HG03558 (cell line): ENCODE measurements at regions not wholly inside any gene's neighbourhood (a gene's known extent, or its start where the extent isn't known, plus 50 kb on each side); places are given as distances from the start of the nearest gene placed in this dataset.
"Not testable (repeated sequence)": the region's sequence is repeated elsewhere in the genome, so short reads cannot be mapped to it uniquely, and the experiment has no call there.

Source experiments
- ATAC-seq: cut with Tn5 transposase; IDR thresholded peaks from one replicate; pipeline ENCODE4 v1.9.1; 2021; ENCODE audit warnings: moderate number of reproducible peaks; ENCODE audit not compliant: unreplicated experiment; ENCODE audit errors: extremely low read depth

DNA sequence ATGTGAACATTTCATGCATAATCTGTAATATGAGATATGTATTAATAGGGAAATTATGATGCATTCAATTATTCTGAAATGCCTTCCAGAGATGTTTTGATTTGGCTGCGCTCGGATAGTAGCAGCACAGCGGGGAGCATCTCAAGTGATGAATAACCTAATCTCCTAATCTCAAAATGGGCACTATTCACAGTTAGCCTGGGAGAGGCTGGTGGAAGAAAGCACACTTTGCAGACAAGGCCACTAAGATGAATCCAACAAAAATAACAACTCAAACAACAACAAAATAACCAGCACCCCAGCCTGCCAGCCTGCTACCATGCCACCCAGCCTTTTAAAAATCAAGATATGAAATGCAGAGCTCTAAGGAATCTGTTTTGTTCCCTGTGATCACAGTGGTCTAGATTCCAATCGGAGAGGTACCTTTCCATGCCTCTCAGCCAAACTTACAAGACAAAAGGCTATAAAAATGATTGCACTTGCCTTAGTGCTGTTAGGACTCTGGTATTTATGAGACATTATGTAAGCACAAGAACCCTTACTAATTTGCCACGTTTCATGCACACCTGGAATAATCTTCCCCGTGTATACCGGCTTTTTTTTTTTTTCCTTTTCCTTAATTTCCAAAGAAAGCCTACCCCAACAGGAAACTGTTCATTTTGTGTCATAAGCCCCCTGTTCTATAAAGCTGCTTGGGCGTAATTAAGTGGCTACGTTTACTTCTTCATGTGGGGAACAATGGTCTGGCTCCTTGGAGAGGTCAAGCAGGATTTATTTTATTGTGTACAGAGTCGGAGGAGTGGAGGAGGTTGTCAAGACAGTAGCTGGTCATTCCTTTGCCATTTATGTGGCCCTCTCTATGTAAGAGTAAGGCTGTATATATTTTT, 526.9 kb upstream of the FANCL start:
- ATAC-seq = no peak

DNA sequence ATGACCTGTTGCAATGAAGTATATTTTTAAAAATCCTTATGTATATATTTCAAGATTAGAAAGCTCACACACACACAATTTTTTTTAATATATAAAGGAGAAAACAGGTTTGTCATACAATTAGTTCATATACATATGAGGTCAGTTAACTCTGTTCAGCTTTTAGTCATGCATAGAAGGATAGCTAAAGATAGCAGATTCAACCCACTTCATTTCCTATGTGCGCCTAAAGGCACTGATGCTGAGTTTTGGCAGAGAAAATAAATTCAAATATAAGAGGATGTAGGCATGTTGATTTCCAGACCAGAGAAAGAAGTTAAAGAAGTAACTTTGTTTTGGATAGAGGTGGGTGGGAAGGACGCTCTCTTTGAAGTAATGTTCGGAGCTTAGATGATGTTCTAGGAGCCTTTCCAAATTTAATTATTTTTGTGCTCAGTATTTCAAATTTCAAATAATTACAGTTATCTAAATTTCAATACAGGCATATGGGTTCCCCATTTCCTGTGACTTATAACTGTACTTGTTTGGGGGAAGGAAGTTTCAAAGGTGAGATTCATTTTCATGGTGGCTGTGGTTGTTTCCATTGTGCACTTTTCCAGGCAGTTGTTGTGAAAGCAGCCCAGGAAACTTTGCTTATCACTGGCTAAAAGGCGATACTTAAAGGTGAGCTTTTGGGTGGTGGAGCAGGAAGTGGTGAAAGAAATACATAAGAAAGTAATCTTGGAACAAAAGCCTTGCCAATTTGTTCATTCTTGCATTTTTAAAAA, 523.4 kb upstream of the FANCL start:
- ATAC-seq = no peak

DNA sequence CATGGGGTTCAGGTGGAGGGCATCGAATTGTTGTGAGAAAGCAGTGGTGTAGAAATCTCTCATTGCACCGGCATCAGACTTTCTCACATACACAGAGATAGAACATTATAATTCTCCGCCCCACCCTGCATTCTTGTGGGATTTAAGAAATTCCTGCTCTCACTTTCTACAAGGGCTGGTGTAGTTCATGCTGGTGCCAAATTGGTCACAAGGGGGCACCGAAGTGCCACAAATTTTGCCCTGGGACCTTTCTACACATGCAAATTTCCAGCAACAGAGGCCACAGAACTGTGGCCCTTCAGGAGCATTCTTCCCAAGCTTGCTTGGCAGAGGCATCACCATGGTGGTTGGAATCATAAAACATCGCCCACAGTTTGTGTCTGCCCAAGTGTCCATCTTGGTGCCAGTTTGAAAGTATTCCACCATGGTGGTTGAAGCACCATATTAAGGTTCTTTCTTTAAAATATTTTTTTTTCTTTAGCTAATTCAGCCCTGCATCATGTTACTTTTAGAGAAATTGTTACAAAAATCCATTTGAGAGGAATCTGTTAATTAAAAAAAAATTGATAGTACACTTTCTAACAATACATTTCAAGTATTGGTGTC, 521.2 kb upstream of the FANCL start:
- ATAC-seq = no peak

DNA sequence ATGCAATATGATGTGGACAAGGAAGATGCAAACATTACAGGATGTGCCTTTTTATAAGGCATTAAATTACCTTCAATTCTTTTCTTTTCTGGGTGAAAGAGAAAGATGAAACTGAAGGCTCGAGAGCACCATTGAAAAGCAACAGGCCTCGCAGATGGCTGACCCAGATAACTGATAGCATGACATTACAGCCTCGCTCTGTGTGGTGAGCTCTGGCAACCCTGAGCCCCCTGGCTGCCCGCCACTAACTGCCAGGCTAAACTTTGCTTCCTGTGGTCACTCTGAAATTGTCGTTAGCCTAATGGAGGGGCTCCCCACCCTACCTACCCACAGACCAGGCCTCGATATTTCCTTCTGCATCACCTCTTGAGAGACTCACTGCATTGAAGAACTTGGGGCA, 516.8 kb upstream of the FANCL start:
- ATAC-seq = no peak

DNA sequence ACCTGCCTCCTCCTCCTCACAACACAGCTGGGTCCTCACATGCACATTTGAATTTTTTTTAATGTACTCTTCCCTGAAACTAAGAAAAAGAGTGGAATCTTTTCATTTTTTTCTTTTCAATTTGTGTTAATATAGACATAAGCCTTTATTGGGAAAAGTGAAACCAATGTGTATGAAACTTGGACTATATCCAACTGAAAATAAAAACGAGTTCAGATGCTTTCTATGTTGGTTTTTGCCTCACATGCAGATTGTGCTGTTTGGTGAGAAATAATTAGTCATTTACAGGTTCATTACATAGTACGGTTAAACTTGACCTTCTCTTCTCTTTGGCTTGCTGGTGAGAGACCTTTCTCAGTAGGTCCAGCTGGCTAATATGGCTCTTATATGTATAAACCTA, 515.2 kb upstream of the FANCL start:
- no peak for ATAC-seq

DNA sequence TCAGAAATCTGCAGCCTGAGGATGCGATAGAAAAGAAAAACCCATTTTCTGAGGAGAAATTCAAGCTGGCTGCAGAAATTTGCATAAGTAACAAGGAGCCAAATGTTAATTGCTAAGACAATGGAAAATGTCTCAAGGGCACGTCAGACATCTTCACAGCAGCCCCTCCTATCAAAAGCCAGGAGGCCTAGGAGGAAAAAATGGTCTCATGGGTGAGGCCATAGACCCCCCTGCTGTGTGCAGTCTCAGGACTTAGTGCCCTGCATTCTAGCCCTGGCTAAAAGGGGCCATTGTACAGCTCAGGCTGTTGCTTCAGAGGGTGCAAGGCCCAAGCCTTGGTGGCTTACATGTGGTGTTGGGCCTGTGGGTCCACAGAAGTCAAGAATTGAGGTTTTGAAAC, 511.4 kb upstream of the FANCL start:
- ATAC-seq = not testable (repeated sequence)

DNA sequence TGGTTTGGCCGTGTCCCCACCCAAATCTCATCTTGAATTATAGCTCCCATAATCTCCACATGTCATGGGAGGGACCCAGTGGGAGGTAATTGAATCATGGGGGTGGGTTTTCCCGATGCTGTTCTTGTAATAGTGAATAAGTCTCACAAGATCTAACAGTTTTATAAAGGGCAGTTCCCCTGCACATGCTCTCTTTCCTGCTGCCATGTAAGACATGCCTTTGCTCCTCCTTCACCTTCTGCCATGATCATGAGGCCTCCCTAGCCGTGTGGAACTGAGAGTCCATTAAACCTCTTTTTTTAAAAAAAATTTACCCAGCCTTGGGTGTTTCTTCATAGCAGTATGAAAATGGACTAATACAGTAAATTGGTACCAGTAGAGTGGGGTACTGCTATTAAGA, 510.6 kb upstream of the FANCL start:
- ATAC-seq = not testable (repeated sequence)

DNA sequence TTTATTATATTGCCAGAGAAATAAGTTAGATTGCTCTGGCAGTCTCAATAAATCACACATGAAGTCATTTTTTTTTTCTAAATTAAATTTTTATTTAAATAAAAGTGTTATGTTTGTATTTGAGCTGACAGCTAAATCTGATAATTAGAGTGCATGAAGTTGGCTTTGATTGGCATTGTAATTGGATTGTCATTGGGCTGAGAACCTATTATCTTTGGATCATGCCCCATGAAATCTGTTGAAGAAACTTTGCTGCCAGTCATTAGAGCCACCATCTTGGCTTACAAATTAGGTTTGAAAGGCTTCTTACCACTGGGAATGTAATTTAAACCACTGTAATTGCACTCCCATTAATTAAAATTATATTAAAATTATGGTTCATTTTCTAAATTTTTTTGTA, 507.9 kb upstream of the FANCL start:
- ATAC-seq = no peak

DNA sequence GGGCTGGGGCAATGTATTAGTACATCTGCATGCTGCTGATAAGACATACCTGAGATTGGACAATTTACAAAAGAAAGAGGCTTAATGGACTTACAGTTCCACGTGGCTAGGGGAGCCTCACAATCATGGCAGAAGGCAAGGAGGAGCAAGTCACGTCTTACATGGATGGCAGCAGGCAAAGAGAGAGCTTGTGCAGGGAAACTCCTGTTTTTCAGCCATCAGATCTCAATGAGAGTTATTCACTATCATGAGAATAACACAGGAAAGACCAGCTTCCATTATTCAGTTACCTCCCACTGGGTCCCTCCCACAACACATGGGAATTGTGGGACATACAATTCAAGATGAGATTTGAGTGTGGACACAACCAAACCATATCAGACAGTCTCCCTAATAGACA, 504.2 kb upstream of the FANCL start:
- ATAC-seq = not testable (repeated sequence)

DNA sequence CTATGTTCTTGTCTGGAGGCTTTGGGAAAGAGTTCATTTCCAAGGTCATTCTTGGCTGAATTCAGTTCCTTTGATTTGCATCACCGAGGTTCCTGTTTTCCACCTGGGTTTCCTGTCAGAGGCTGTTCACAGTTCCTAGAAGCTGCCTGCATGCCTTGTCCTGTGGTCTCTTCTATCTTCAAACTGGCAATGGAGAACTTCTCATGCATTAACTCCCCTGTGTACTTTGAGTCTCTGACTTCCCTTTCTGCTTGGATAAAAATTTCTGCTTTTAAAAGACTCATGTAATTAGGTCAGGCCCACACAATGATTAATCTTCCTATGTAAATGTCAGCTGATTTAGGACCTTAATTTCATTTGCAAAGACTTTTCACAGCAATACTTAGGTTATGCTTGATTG, 499.3 kb upstream of the FANCL start:
- no peak for ATAC-seq

DNA sequence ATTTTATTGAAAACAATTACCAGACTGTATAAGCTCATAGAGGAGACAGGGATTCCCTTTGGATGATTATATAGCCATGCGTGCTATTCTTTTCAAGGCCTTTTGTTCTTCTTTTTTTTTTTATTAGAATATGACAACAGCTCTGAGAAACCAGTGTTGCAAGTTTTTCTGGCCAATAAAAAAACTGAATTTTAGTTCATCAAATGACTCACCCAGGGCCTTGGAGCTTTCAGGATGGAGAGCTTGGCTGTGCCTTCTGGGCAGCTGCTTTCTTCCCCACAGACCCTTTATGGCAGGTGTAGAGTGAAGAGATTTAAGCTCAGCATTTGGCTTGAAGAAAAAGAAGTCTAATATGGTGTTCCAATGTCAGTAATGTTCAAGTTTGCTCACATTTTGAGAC, 497.9 kb upstream of the FANCL start:
- ATAC-seq = no peak

DNA sequence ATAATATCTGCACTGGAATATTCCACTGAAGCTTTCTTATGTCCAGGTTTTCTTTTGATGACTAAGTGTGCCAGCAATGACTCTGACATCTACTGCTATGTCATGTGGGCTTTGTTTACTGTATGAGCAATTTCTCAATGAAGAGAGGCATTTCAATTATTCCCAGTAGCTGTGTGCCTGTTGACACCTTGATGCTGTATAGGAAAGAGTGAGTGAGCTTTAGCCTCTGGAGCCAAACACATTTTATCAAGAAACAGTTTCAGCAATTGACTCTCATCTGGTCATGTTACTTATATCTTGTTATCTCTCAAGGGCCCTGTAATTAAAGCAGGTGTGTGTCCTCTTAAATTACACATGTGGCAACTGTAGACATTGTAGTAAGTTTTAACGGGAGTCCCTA, 493.2 kb upstream of the FANCL start:
- no peak for ATAC-seq

DNA sequence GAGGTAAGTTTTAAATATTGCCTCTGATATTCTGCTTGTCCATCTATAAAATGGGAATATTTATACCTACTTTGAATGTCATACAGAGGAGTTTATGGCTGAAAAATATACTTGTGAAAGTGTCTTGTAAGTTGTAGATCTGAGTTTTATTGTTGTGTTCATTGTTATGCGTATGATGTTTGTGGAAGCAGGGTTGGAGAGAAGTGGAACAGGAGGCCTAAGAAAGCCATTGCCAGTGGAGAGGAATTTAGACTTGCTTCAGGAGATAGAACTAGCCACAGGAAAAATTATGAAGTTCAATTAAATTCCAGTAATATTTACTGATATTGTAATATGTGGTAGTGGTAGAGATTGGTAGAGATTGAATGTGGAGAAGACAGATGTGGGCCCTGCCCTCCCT, 491.9 kb upstream of the FANCL start:
- no peak for ATAC-seq

DNA sequence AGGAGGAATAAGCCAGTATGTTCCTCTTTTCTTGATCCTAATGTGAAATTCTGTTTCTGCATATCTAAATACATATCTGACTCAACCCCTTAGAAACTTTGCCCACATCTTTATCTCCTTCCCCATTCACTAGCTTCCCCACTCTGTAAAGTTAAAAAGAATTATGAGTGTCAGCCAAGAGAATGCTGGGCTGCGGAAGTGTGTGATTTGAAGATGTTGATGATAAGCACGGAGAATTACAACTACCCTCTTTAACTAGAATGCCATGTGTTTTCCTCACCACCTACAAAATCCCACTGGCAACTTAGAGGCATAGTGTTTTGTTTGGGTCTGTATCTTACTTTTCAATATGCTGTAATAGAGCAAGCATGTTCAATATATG, 490.4 kb upstream of the FANCL start:
- ATAC-seq = no peak

DNA sequence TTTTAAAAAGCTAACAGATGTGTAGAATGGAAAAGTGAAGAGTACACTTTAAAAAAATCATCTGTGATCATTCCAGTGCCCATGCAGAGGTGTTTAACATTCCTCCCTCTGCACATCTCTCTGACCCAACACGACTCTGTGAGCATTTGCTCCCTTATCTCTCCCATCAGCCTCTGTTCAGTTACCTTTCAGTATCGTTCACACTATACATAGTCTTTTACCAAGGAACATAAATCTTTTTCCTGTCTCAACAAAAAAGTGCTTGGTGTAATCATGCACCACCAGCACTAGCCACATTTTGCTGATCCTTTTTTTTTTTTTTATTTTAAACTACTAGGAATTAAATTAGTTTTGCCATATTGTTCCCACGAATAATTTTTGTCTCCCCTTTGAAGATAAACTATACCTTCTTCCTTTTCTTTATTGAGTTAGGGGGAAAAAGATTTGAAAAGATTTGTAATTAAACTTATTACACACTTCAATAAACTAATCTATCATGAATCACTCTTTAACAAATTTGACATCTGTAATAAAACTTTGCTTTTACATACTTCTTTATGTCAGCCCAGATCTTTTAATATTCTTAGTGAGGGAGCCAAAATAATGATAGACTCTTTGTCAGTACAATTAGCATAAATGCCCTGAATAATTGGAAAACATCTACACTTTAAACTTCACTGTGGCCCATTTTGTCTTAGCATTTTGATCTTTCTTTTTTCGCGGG, 489.8 kb upstream of the FANCL start:
- no peak for ATAC-seq

DNA sequence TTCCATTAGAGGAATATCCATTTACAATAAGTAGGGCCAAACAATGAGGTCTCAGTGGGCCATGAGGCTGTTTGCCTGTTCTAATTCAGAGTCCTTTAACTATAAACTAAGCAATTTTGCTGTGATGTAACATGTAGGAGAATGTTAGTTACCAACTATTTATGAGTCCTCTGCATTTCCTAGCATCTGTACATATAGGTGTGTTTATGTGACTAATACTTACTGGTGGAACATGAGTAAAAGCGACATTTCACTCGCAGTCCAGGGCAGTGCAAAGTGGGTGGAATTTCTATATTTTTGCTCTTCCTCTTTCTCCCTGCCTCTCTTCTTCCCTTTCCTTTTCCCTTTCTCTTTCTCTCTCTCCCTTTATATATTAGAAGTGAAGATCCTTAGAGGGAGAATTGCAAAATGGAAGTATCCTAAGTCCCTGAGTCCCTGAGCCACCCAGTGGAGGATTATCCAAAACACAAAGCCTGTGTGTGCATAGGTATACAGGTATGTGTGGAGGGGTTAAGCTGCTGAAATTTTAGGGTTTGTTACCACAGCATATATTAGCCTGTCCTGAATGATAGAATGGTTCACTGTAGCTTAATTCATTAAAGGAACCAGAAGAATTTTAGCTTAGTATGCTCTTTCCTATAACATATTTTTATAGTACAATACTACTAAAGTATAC, 487.0 kb upstream of the FANCL start:
- ATAC-seq = no peak

DNA sequence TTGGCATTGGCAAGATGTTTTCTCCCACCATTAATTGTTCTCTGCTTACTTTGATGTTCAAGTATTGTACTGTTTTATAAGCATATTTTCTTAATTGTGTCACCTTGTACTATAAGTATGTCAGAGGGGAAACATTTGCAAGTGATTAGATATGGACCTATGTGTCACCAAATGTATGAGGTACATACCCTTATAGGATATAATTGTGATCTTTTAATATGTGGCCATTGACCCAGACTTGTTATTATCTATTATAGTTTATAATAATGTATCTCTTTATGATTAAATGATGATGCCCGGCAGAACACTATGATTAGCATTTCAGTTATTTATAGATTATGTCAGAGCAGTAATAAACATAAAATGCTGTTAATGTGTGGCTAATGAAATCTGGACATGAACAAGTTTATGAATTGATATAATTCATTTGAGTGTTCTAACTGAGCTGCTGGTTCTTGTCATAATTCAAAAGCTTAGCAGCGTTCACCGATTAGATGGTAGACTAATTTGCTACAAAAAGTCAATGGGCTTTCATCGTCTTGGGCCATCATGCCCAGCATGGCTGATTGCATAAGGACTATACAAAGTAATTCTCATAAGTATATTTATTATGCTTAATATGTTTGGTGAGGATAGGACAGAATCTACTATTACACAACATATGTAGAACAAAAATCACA, 480.9 kb upstream of the FANCL start:
- ATAC-seq = no peak

DNA sequence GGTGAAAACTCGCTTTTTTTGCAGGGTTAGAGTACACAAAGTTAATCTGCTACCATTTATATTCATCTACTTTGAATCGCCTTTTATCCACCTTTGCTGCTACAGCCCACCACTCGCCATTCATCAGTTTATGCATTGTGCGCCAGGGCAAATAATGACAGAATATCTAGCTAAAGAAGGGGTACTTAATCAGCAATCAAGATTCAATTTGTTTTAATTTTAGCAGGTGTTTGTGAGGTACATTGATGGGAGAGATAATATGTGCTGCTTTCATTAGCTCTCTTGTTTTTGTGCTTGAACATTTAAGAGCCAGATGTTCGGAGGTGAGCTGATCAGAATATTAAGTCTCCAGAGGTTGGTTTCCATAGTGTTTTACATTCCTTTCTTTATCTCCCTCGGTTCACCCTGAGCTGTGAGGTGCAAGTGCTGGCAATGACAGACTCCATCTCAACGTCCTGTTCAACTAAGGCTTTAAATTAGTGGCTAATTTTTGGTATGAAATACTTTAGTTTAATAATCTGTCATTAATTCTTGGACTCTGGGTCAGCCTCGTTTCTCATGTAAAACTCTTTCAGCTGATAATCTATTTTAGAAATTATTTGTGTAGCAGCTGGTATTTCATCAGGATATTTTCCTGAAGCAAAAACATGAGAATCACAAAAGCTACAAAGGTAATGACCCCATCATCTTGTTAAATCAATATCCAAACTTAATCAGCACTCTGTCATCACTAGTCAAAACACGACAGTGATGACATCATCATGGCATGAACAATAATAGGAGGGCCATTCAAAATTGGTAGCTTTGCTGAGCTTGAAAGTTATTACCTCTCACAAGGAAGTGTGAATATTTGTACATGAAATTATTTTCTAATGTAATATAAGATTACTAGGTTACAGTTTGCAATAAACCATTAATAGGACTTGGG, 479.9 kb upstream of the FANCL start:
- ATAC-seq = no peak
